Hepatocyte (in vitro differentiated cells): ENCODE measurements at regions not wholly inside any gene's neighbourhood (a gene's known extent, or its start where the extent isn't known, plus 50 kb on each side); places are given as distances from the start of the nearest gene placed in this dataset.

Experiments used
- DNase-seq: peaks from one replicate; pipeline ENCODE4 v3.0.0-alpha.2; 2016; ENCODE audit warnings: low spot score
- H2AFZ ChIP-seq: fragments of 200-600 bp; sonication (generic); 2 replicates; pipeline ENCODE4 v1.6.0; 2016; ENCODE audit warnings: antibody characterized with exemption, mild to moderate bottlenecking
- H3K27ac ChIP-seq: fragments of 200-600 bp; sonication (generic); 2 replicates; pipeline ENCODE4 v1.5.1; 2016; ENCODE audit warnings: mild to moderate bottlenecking
- H3K27me3 ChIP-seq: fragments of 200-600 bp; sonication (generic); 2 replicates; pipeline ENCODE4 v1.6.1; 2016
- H3K36me3 ChIP-seq: fragments of 200-600 bp; sonication (generic); replicated peaks from 2 replicates; pipeline ENCODE4 v1.5.1; 2016; ENCODE audit warnings: low read depth; ENCODE audit not compliant: insufficient read depth
- H3K4me1 ChIP-seq: fragments of 200-600 bp; sonication (generic); 2 replicates; pipeline ENCODE4 v1.5.1; 2016; ENCODE audit warnings: mild to moderate bottlenecking, moderate library complexity; ENCODE audit not compliant: insufficient read depth
- H3K4me2 ChIP-seq: fragments of 200-600 bp; sonication (generic); 2 replicates; pipeline ENCODE4 v1.6.0; 2016
- H3K4me3 ChIP-seq: fragments of 200-600 bp; sonication (generic); 2 replicates; pipeline ENCODE4 v1.5.1; 2016; ENCODE audit warnings: mild to moderate bottlenecking
- H3K79me2 ChIP-seq: fragments of 200-600 bp; sonication (generic); 2 replicates; pipeline ENCODE4 v1.6.0; 2017; ENCODE audit warnings: mild to moderate bottlenecking
- H3K9me2 ChIP-seq: fragments of 200-600 bp; sonication (generic); replicated peaks from 2 replicates; pipeline ENCODE4 v1.6.0; 2017; ENCODE audit warnings: mild to moderate bottlenecking; ENCODE audit not compliant: insufficient read depth
- H3K9me3 ChIP-seq: fragments of 200-600 bp; sonication (generic); 2 replicates; pipeline ENCODE4 v1.5.1; 2016; ENCODE audit warnings: low read depth, mild to moderate bottlenecking
- H4K20me1 ChIP-seq: fragments of 200-600 bp; sonication (generic); 2 replicates; pipeline ENCODE4 v1.6.0; 2016; ENCODE audit warnings: mild to moderate bottlenecking; ENCODE audit not compliant: insufficient read depth, poor library complexity, severe bottlenecking
- EZH2 ChIP-seq: fragments of 200-600 bp; sonication (generic); IDR thresholded peaks from 2 replicates; pipeline ENCODE4 v1.6.1; 2016; ENCODE audit warnings: antibody characterized with exemption, mild to moderate bottlenecking, borderline replicate concordance
- EZH2phosphoT487 ChIP-seq: fragments of 200-600 bp; sonication (generic); IDR thresholded peaks from one replicate; pipeline ENCODE4 v1.6.1; 2018; ENCODE audit warnings: antibody characterized with exemption, mild to moderate bottlenecking, low read depth, moderate library complexity; ENCODE audit not compliant: unreplicated experiment, severe bottlenecking
- WGBS: methylation state at CpG from one replicate; pipeline ENCODE4 v1.1.6; 2016; ENCODE audit warnings: low lambda C conversion rate; ENCODE audit errors: missing lambda C conversion rate; 5-methylcytosine and 5-hydroxymethylcytosine counted together
- TF ChIP-seq, protein P1 (sequence below): fragments of 200-600 bp; sonication (generic); IDR thresholded peaks from 2 replicates; pipeline ENCODE4 v1.5.1; 2016; ENCODE audit warnings: antibody characterized with exemption, mild to moderate bottlenecking; ENCODE audit not compliant: poor library complexity

DNA sequence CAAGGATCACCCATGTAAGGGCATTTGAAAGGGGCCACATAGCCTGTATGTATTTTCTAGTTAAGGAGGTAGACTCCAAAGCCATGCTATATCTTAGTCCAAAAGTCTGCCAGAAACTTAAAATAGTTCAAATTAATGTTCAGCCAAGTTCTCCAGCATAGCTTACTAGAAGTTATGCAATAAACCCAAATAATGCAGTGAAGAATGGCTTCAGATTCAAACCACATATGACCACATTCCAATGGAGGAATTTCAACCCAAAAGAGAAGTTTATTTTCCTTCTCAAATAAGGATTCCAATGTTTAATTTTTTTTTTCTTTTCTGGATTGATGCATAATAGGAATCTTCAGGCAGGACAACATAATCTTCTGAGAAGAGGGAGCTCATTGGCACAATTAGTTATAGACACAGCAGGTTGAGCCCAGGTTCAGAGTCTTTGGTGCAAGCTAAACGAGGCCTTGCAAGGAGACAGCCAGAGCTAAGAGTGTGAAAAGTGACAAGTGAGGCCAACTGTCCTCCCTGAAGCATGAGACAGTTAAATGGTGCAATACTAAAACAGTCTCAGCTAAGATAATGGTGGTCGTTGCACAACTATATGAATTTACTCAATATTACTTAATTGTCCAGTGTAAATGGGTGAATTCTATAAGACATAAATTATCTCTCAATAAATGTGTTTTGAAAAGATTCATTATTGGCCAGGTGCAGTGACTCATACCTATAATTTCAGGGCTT lies 598.8 kb upstream of the CDH4 start:
- DNase-seq, result no peak
- Histone ChIP-seq H4K20me1 (no peaks in the 10 kb centered on the region), H3K4me2 (no peak overlapping the region), H3K9me3 (no peaks in the 10 kb centered on the region), H3K27me3 (no peaks in the 10 kb centered on the region), H3K79me2 (no peaks in the 10 kb centered on the region), H3K27ac (no peak overlapping the region), H3K36me3 (no peaks in the 10 kb centered on the region), H3K9me2 (no peaks in the 10 kb centered on the region), H3K4me3 (no peak overlapping the region), H2AFZ (no peak overlapping the region), H3K4me1 (no peaks in the 10 kb centered on the region)
- TF ChIP-seq EZH2 (no peak), EZH2phosphoT487 (no peak)
- TF ChIP-seq, protein P1, sequence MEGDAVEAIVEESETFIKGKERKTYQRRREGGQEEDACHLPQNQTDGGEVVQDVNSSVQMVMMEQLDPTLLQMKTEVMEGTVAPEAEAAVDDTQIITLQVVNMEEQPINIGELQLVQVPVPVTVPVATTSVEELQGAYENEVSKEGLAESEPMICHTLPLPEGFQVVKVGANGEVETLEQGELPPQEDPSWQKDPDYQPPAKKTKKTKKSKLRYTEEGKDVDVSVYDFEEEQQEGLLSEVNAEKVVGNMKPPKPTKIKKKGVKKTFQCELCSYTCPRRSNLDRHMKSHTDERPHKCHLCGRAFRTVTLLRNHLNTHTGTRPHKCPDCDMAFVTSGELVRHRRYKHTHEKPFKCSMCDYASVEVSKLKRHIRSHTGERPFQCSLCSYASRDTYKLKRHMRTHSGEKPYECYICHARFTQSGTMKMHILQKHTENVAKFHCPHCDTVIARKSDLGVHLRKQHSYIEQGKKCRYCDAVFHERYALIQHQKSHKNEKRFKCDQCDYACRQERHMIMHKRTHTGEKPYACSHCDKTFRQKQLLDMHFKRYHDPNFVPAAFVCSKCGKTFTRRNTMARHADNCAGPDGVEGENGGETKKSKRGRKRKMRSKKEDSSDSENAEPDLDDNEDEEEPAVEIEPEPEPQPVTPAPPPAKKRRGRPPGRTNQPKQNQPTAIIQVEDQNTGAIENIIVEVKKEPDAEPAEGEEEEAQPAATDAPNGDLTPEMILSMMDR, result no peak
- 76% methylated on average over 2 of the region's 2 CpGs for WGBS

DNA sequence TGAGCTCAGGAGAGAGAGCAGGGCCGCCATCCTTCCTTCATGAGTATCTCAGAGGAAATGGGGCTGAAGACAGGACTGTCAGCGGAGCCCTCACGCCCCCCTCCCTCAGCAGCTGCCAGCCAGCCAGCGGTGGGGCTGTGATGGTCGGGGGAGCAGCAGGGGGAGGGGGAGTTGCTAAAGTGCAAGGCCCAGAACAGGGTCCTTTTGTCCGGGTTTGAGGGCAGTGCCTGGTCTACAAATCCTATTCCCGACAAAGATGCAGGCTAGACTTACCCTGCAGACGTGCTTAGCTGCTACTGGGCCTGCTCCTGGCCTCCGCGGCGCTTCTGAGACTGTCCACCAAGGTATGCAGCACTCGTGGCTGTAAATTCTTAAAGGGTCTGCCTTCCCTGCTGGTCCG lies 593.4 kb upstream of the CDH4 start:
- Histone ChIP-seq H3K4me3 (no peak overlapping the region), H4K20me1 (no peaks in the 10 kb centered on the region), H3K9me3 (no peaks in the 10 kb centered on the region), H3K36me3 (no peaks in the 10 kb centered on the region), H3K79me2 (no peaks in the 10 kb centered on the region), H3K9me2 (no peaks in the 10 kb centered on the region), H3K4me1 (no peaks in the 10 kb centered on the region), H2AFZ (no peak overlapping the region), H3K4me2 (no peak overlapping the region), H3K27ac (no peak overlapping the region), H3K27me3 (no peaks in the 10 kb centered on the region)
- DNase-seq, result no peak
- TF ChIP-seq, protein P1, result no peak
- TF ChIP-seq EZH2 (no peak), EZH2phosphoT487 (no peak)
- 59% methylated on average over 13 of the region's 13 CpGs for WGBS

DNA sequence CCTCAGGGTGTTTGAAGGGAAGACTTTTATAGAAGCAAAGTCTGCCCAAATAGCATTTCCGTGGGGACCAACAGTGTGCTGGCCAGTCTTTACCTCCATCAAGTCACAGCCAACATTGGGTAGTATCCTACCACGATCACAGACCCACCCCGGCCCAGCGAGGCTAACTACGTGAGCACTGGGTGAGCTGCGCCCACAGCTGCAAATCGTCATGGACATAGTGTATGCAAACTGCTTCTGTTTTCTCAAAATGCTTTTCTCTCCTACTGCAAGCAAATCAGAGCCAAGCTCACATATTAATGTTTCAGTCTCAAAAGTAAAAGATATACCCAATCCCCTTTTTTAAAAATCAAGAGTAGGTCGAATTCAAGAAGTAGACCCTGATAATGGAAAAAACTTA lies 592.8 kb upstream of the CDH4 start:
- TF ChIP-seq EZH2 (no peak), EZH2phosphoT487 (no peak)
- TF ChIP-seq, protein P1, result no peak
- WGBS, result 90% methylated on average over 8 of the region's 8 CpGs
- no peaks in the 10 kb centered on the region for H3K79me2 ChIP-seq
- H3K27me3 ChIP-seq, result no peaks in the 10 kb centered on the region
- no peaks in the 10 kb centered on the region for H3K36me3 ChIP-seq
- no peak overlapping the region for H3K27ac ChIP-seq
- no peaks in the 10 kb centered on the region for H3K4me1 ChIP-seq
- H3K9me3 ChIP-seq, result no peaks in the 10 kb centered on the region
- H3K4me2 ChIP-seq, result no peak overlapping the region
- no peak for DNase-seq
- H3K4me3 ChIP-seq, result no peak overlapping the region
- no peak overlapping the region for H2AFZ ChIP-seq
- H3K9me2 ChIP-seq, result no peaks in the 10 kb centered on the region
- H4K20me1 ChIP-seq, result no peaks in the 10 kb centered on the region
